Neuronal stem cell (in vitro differentiated cells): ENCODE measurements at regions not wholly inside any gene's neighbourhood (a gene's known extent, or its start where the extent isn't known, plus 50 kb on each side); places are given as distances from the start of the nearest gene placed in this dataset.

Experiments
- DNase-seq: peaks from one replicate; pipeline ENCODE4 v3.0.0-alpha.2; 2013; ENCODE audit warnings: low spot score
- H2AFZ ChIP-seq: one replicate; pipeline ENCODE4 v1.6.1; 2013; ENCODE audit warnings: mild to moderate bottlenecking, low read length, inconsistent platforms
- H2AK5ac ChIP-seq: 2 replicates; pipeline ENCODE4 v1.6.1; 2013; ENCODE audit warnings: low read depth, mild to moderate bottlenecking, inconsistent platforms, low read length, moderate library complexity, mixed read lengths
- H2BK120ac ChIP-seq: 2 replicates; pipeline ENCODE4 v1.6.1; 2013; ENCODE audit warnings: low read depth, mild to moderate bottlenecking, inconsistent platforms, low read length, moderate library complexity, mixed read lengths
- H2BK12ac ChIP-seq: one replicate; pipeline ENCODE4 v1.6.1; 2013; ENCODE audit warnings: low read length, inconsistent platforms
- H2BK15ac ChIP-seq: 2 replicates; pipeline ENCODE4 v1.6.1; 2013; ENCODE audit warnings: mild to moderate bottlenecking, low read length, inconsistent platforms, mixed read lengths
- H2BK5ac ChIP-seq: one replicate; pipeline ENCODE4 v1.6.1; 2013; ENCODE audit warnings: inconsistent platforms, mild to moderate bottlenecking, low read length, moderate library complexity
- H3K14ac ChIP-seq: one replicate; pipeline ENCODE4 v1.6.1; 2013; ENCODE audit warnings: low read length, inconsistent platforms
- H3K18ac ChIP-seq: 2 replicates; pipeline ENCODE4 v1.6.1; 2013; ENCODE audit warnings: low read length, inconsistent platforms
- H3K23ac ChIP-seq: 2 replicates; pipeline ENCODE4 v1.6.1; 2013; ENCODE audit warnings: low read depth, mild to moderate bottlenecking, mixed read lengths, low read length, inconsistent platforms; ENCODE audit not compliant: poor library complexity
- H3K27ac ChIP-seq: replicated peaks from 3 replicates; pipeline ENCODE4 v1.5.1; 2013; ENCODE audit warnings: low read length, inconsistent platforms
- H3K27me3 ChIP-seq, 3 experiments: 2 replicates each; pipeline ENCODE4 v1.6.1; 2013; ENCODE audit warnings: low read length in 3 of 3, mild to moderate bottlenecking in 2 of 3, inconsistent platforms in 1 of 3, low read depth in 1 of 3, mixed read lengths in 1 of 3, moderate library complexity in 1 of 3; ENCODE audit not compliant: control insufficient read depth in 3 of 3, insufficient read depth in 3 of 3
- H3K36me3 ChIP-seq, 2 donors: replicated peaks in 1 of 2; 2 replicates each; pipeline ENCODE4 v1.6.1; 2013; ENCODE audit warnings: low read length in 2 of 2; ENCODE audit not compliant: control insufficient read depth in 2 of 2, insufficient read depth in 2 of 2
- H3K4ac ChIP-seq: 2 replicates; pipeline ENCODE4 v1.6.1; 2013; ENCODE audit warnings: inconsistent platforms, mild to moderate bottlenecking, low read length, moderate library complexity
- H3K4me1 ChIP-seq, 2 donors: 1 replicate in 1 of 2; 2 replicates in 1 of 2; pipeline ENCODE4 v1.6.1; 2013; ENCODE audit warnings: low read length in 2 of 2, low read depth in 1 of 2; ENCODE audit not compliant: control insufficient read depth in 2 of 2, insufficient read depth in 1 of 2
- H3K4me2 ChIP-seq: one replicate; pipeline ENCODE4 v1.6.1; 2013; ENCODE audit warnings: mild to moderate bottlenecking, low read length, inconsistent platforms; ENCODE audit not compliant: insufficient read depth, poor library complexity, severe bottlenecking
- H3K4me3 ChIP-seq, 2 donors: 2 replicates each; pipeline ENCODE4 v1.5.1; 2013; ENCODE audit warnings: low read length in 2 of 2, mild to moderate bottlenecking in 2 of 2, inconsistent platforms in 1 of 2, moderate library complexity in 1 of 2
- H3K79me1 ChIP-seq: one replicate; pipeline ENCODE4 v1.6.1; 2013; ENCODE audit warnings: low read depth, mild to moderate bottlenecking, inconsistent platforms, low read length, moderate library complexity
- H3K9ac ChIP-seq: one replicate; pipeline ENCODE4 v1.6.1; 2013; ENCODE audit warnings: mild to moderate bottlenecking, low read depth, low read length, inconsistent platforms; ENCODE audit not compliant: poor library complexity
- H3K9me3 ChIP-seq, 2 donors: replicated peaks in 1 of 2; 2 replicates each; pipeline versions ENCODE3 to v1.6.1; 2013; ENCODE audit warnings: low read length in 2 of 2, mild to moderate bottlenecking in 2 of 2, inconsistent platforms in 1 of 2, low read depth in 1 of 2, mixed read lengths in 1 of 2, moderate library complexity in 1 of 2; ENCODE audit not compliant: control insufficient read depth in 2 of 2, insufficient read depth in 1 of 2
- H4K8ac ChIP-seq: one replicate; pipeline ENCODE4 v1.6.1; 2013; ENCODE audit warnings: low read depth, mild to moderate bottlenecking, inconsistent platforms, low read length, moderate library complexity
- H4K91ac ChIP-seq: one replicate; pipeline ENCODE4 v1.6.1; 2013; ENCODE audit warnings: low read length, low read depth, mild to moderate bottlenecking, inconsistent platforms; ENCODE audit not compliant: poor library complexity
- WGBS, 2 donors: extraction: QIAGEN DNeasy Blood & Tissue Kit; methylation state at CpG; one replicate each; pipeline ENCODE4 v1.1.7; 2013; ENCODE audit warnings: missing lambda C conversion rate in 2 of 2, mixed read lengths in 1 of 2; ENCODE audit not compliant: insufficient read length in 2 of 2, insufficient replicate concordance in 1 of 2; ENCODE audit errors: extremely low coverage in 2 of 2; 5-methylcytosine and 5-hydroxymethylcytosine counted together

DNA sequence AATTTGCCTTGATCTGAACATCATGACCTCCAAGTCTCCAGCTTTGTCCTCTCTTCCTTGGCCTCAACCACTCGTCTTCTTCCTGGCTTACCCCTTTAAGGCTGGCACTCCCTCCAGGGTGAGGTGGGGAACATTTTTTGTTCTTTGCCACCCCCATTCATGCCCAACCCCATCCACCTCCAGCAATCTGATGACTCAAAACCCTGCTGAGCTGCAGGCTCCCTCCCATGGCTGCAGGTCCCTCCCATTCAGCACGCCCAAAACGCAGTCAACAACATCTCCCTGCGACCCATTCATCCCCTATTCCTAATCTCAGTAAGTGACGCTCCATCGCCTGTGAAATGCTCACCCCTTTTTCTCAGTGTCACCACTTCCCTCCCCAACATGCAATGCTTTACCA is 138.8 kb upstream of the PRMT8 start:
- no peak overlapping the region for H2BK15ac ChIP-seq
- peaks cover 0 to 57% (median 0%) of the 10 kb centered on the region in 3 experiments for H3K27me3 ChIP-seq
- DNase-seq: no peak
- no peaks in the 10 kb centered on the region for H3K79me1 ChIP-seq
- H2AK5ac ChIP-seq: no peak overlapping the region
- H2AFZ ChIP-seq: no peak overlapping the region
- no peak overlapping the region for H3K4me3 ChIP-seq
- no peak overlapping the region for H4K91ac ChIP-seq
- H3K14ac ChIP-seq: no peak overlapping the region
- no peaks in the 10 kb centered on the region for H3K36me3 ChIP-seq
- H2BK5ac ChIP-seq: no peak overlapping the region
- no peak overlapping the region for H2BK120ac ChIP-seq
- no peak overlapping the region for H3K18ac ChIP-seq
- no peak overlapping the region for H3K4ac ChIP-seq
- H3K9me3 ChIP-seq: peaks cover 0 to 6% of the 10 kb centered on the region in 2 donors
- H3K4me1 ChIP-seq: peaks cover 0 to 8% of the 10 kb centered on the region in 2 donors
- no CpG with 5 or more reads among the region's 6 CpGs for WGBS, 2 donors
- no peak overlapping the region for H3K27ac ChIP-seq
- no peak overlapping the region for H4K8ac ChIP-seq
- no peak overlapping the region for H3K23ac ChIP-seq
- no peak overlapping the region for H3K4me2 ChIP-seq
- no peak overlapping the region for H2BK12ac ChIP-seq
- no peak overlapping the region for H3K9ac ChIP-seq

DNA sequence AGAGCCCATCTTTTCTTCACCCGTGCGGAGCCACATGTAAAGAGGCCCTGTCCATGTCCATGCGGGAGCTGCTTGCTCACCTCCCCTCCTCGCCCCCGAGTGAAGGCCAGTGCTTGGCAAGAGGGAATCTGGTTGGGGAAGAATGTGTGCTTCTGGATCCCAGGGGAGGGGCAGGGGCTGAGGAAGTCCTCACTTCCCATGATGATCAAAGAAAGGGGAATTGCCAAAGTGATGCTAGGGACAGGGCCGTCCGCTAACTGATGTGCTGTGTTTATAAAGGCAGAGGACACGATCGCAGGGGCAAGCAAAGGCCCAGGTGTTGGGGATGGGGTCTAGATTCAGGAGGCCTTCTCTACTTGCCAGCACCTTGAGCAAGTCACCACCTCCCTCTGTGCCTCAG is 137.4 kb upstream of the PRMT8 start:
- Histone ChIP-seq H3K4me3 (no peak overlapping the region), H2BK12ac (no peak overlapping the region), H2BK120ac (no peak overlapping the region), H4K8ac (no peak overlapping the region), H3K4ac (no peak overlapping the region), H2AK5ac (no peak overlapping the region), H3K9ac (no peak overlapping the region), H2BK15ac (no peak overlapping the region), H3K9me3 (peaks cover 0 to 6% of the 10 kb centered on the region in 2 donors), H3K4me2 (no peak overlapping the region), H2AFZ (no peak overlapping the region), H4K91ac (no peak overlapping the region), H3K79me1 (no peaks in the 10 kb centered on the region), H3K4me1 (peaks cover 0 to 8% of the 10 kb centered on the region in 2 donors), H3K36me3 (no peaks in the 10 kb centered on the region), H3K18ac (no peak overlapping the region), H3K27me3 (peaks cover 0 to 65% (median 0%) of the 10 kb centered on the region in 3 experiments), H3K23ac (no peak overlapping the region), H3K27ac (no peak overlapping the region), H2BK5ac (no peak overlapping the region), H3K14ac (no peak overlapping the region)
- DNase-seq: no peak
- no CpG with 5 or more reads among the region's 9 CpGs for WGBS, 2 donors

DNA sequence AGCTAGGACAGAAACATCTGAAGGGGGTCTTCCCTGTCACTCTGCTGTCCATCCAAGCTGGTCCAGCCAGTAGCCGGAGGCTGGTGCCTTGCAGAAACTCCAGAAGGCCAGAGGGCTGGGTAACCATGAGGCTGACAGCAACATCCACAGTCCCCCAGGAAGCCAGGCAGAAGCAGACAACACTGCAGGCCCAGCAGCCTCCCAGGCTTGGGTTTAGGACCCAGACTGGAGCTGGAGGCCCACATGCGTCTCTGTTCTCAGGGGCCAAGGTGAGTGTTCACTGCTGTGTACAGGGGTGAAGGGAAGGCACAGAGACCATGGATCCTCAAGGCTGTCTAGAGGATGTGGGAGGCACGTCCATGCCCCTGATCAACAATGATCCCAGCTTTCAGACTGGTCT is 136.4 kb upstream of the PRMT8 start:
- Histone ChIP-seq H3K18ac (no peak overlapping the region), H3K27ac (no peak overlapping the region), H2AFZ (no peak overlapping the region), H2BK120ac (no peak overlapping the region), H3K79me1 (no peaks in the 10 kb centered on the region), H2AK5ac (no peak overlapping the region), H3K4ac (no peak overlapping the region), H2BK12ac (no peak overlapping the region), H4K8ac (no peak overlapping the region), H3K23ac (no peak overlapping the region), H2BK5ac (no peak overlapping the region), H3K27me3 (peaks cover 0 to 64% (median 0%) of the 10 kb centered on the region in 3 experiments), H3K9me3 (peaks cover 0 to 6% of the 10 kb centered on the region in 2 donors), H4K91ac (no peak overlapping the region), H3K4me1 (peaks cover 0 to 8% of the 10 kb centered on the region in 2 donors), H2BK15ac (no peak overlapping the region), H3K4me2 (no peak overlapping the region), H3K36me3 (no peaks in the 10 kb centered on the region), H3K4me3 (no peak overlapping the region), H3K14ac (no peak overlapping the region), H3K9ac (no peak overlapping the region)
- DNase-seq: no peak
- no CpG with 5 or more reads among the region's 3 CpGs for WGBS, 2 donors

DNA sequence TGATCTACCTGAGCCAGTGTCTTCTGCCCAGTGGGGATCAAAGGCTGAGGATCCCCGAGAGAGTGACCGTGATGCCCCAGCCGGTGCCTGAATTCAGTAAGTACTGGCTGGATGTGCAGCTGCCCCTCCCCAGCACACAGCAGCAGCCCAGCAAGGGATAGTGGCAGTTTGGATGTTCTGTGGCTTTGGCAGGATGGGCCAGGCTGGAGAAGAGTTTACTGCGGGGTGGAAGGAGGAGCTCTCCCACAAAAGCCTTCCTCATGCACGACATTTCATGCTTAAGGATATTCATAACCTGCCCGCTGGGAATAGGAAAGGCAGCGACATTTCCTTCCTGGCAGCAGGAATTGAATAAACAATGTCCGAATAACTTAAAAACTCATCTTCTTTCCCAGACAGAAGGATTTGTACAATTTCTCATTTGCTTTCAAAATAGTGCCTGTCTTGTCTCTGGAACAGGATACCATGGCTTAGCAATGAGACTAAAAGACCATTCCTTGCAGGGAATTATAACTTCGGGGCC is 135.6 kb upstream of the PRMT8 start:
- no peak overlapping the region for H4K91ac ChIP-seq
- H2BK5ac ChIP-seq: no peak overlapping the region
- no peak overlapping the region for H3K9ac ChIP-seq
- no peak overlapping the region for H2AK5ac ChIP-seq
- peaks cover 0 to 8% of the 10 kb centered on the region in 2 donors for H3K4me1 ChIP-seq
- H3K4me2 ChIP-seq: no peak overlapping the region
- H2AFZ ChIP-seq: no peak overlapping the region
- no peak overlapping the region for H3K27ac ChIP-seq
- H3K14ac ChIP-seq: no peak overlapping the region
- H3K18ac ChIP-seq: no peak overlapping the region
- H3K23ac ChIP-seq: no peak overlapping the region
- no peaks in the 10 kb centered on the region for H3K79me1 ChIP-seq
- no peak overlapping the region for H3K4me3 ChIP-seq
- peaks cover 0 to 6% of the 10 kb centered on the region in 2 donors for H3K9me3 ChIP-seq
- no peak overlapping the region for H2BK12ac ChIP-seq
- DNase-seq: no peak
- no CpG with 5 or more reads among the region's 9 CpGs for WGBS, 2 donors
- peaks cover 0 to 62% (median 0%) of the 10 kb centered on the region in 3 experiments for H3K27me3 ChIP-seq
- no peak overlapping the region for H3K4ac ChIP-seq
- H2BK120ac ChIP-seq: no peak overlapping the region
- no peak overlapping the region for H2BK15ac ChIP-seq
- no peak overlapping the region for H4K8ac ChIP-seq
- no peaks in the 10 kb centered on the region for H3K36me3 ChIP-seq
